HepG2 (cell line): ENCODE measurements at regions not wholly inside any gene's neighbourhood (a gene's known extent, or its start where the extent isn't known, plus 50 kb on each side); places are given as distances from the start of the nearest gene placed in this dataset.

ENCODE experiments used
- ATAC-seq: fragments of 200-7000 bp; cut with Tn5 transposase; 3 replicates; pipeline ENCODE4 v1.9.1; 2020; ENCODE audit warnings: mild to moderate bottlenecking, moderate library complexity
- BruUV-seq: library from RNA; stranded (reverse); fragments of 400-500 nt; replicated peaks from 2 replicates; lab custom pipeline; 2021; lab: Mats Ljungman, UMichigan
- CTCF ChIA-PET: fragments of 300-600 bp; formaldehyde crosslinking; extraction: SDS; loops from one replicate; lab custom pipeline; 2021; ENCODE audit warnings: low total read pairs, inconsistent platforms, low intra/inter-chr PET ratio; lab: Yijun Ruan, JAX
- POLR2A ChIA-PET: fragments of 350-600 bp; sonication (Branson Sonifier 250); formaldehyde crosslinking; loops from one replicate; lab custom pipeline; 2020; ENCODE audit warnings: antibody characterized with exemption, inconsistent platforms; lab: Yijun Ruan, JAX
- DNase-seq: peaks from one replicate; pipeline ENCODE4 v3.0.0-alpha.2; 2015; ENCODE audit warnings: low spot score
- FAIRE-seq: peaks from 3 replicates; lab custom pipeline; 2011; peaks lifted over from hg19 to GRCh38; lab: Jason Lieb, UNC
- H2AFZ ChIP-seq: one replicate; pipeline ENCODE4 v1.6.1; 2011; ENCODE audit warnings: low read length, inconsistent platforms
- H3K27ac ChIP-seq: fragments of 300-600 bp; 3 replicates; pipeline ENCODE4 v1.8.0; 2011; ENCODE audit warnings: mixed run types, mild to moderate bottlenecking, mixed read lengths, low read length, inconsistent platforms; ENCODE audit not compliant: insufficient read depth; ENCODE audit errors: extremely low read length
- H3K27me3 ChIP-seq, 2 experiments: fragments of 200-600 bp in 1 of 2; 2 replicates in 1 of 2; 3 replicates in 1 of 2; pipeline versions ENCODE4 v1.6.0 to v1.8.0; 2011; ENCODE audit warnings: low read length in 2 of 2, mild to moderate bottlenecking in 2 of 2, moderate library complexity in 2 of 2, inconsistent platforms in 1 of 2; ENCODE audit not compliant: insufficient read depth in 2 of 2, control insufficient read depth in 1 of 2
- H3K36me3 ChIP-seq, 2 experiments: fragments of 200-600 bp in 1 of 2; replicated peaks in 1 of 2; 2 replicates in 1 of 2; 3 replicates in 1 of 2; pipeline versions ENCODE4 v1.5.1 to v1.8.0; 2011; ENCODE audit warnings: low read length in 2 of 2, inconsistent platforms in 1 of 2; ENCODE audit not compliant: insufficient read depth in 2 of 2, control insufficient read depth in 1 of 2
- H3K4me1 ChIP-seq: 2 replicates; pipeline ENCODE4 v1.5.1; 2012; ENCODE audit warnings: low read length, inconsistent platforms; ENCODE audit not compliant: insufficient read depth
- H3K4me2 ChIP-seq: 2 replicates; pipeline ENCODE4 v1.6.0; 2011; ENCODE audit warnings: low read depth, low read length, inconsistent platforms
- H3K4me3 ChIP-seq, 3 experiments: fragments of 200-600 bp in 1 of 3; sonication (generic), shearing (Covaris generic) in 1 of 3; replicated peaks in 1 of 3; 2 replicates each; pipeline ENCODE4 v1.5.1; 2011 to 2016; ENCODE audit warnings: low read length in 3 of 3, inconsistent platforms in 2 of 3, low read depth in 2 of 3, mild to moderate bottlenecking in 2 of 3, control low read depth in 1 of 3, mixed read lengths in 1 of 3; ENCODE audit not compliant: insufficient read depth in 1 of 3
- H3K79me2 ChIP-seq: one replicate; pipeline ENCODE4 v1.6.1; 2011; ENCODE audit warnings: low read length, inconsistent platforms; ENCODE audit not compliant: insufficient read depth
- H3K9ac ChIP-seq: 2 replicates; pipeline ENCODE4 v1.6.0; 2011; ENCODE audit warnings: mild to moderate bottlenecking, low read depth, low read length, inconsistent platforms; ENCODE audit not compliant: insufficient read depth
- H3K9me3 ChIP-seq: 2 replicates; pipeline ENCODE4 v1.5.1; 2012; ENCODE audit warnings: mild to moderate bottlenecking, low read length
- H4K20me1 ChIP-seq: 2 replicates; pipeline ENCODE4 v1.6.0; 2011; ENCODE audit warnings: inconsistent platforms, mild to moderate bottlenecking, low read length, moderate library complexity; ENCODE audit not compliant: insufficient read depth
- IKZF4 ChIP-seq: sonication (generic); formaldehyde crosslinking; IDR thresholded peaks from 2 replicates; pipeline ENCODE4 v1.5.1; 2020; ENCODE audit warnings: borderline replicate concordance, mild to moderate bottlenecking, low read depth, missing genetic modification reagents; ENCODE audit errors: not compliant biosample characterization
- JARID2 ChIP-seq: sonication (generic); formaldehyde crosslinking; IDR thresholded peaks from 2 replicates; pipeline ENCODE4 v1.8.1; 2023; ENCODE audit warnings: missing genetic modification reagents, inconsistent platforms; ENCODE audit not compliant: insufficient replicate concordance
- RARA ChIP-seq: IDR thresholded peaks from 2 replicates; pipeline ENCODE4 v1.6.1; 2016; ENCODE audit warnings: missing genetic modification reagents, missing compliant biosample characterization
- ZFX ChIP-seq: sonication (generic); formaldehyde crosslinking; IDR thresholded peaks from 2 replicates; pipeline ENCODE4 v1.4.0; 2020; ENCODE audit warnings: mild to moderate bottlenecking, low read depth, missing genetic modification reagents, moderate library complexity
- ZNF33A ChIP-seq: sonication (generic); formaldehyde crosslinking; IDR thresholded peaks from 2 replicates; pipeline ENCODE4 v1.5.1; 2020; ENCODE audit warnings: missing genetic modification reagents, mild to moderate bottlenecking, moderate library complexity, borderline replicate concordance
- ZNF672 ChIP-seq: sonication (generic); formaldehyde crosslinking; IDR thresholded peaks from 2 replicates; pipeline ENCODE4 v1.8.1; 2022; ENCODE audit warnings: missing genetic modification reagents
- ZNF766 ChIP-seq: sonication (generic); formaldehyde crosslinking; IDR thresholded peaks from 2 replicates; pipeline ENCODE4 v1.5.0; 2020; ENCODE audit warnings: missing genetic modification reagents, borderline replicate concordance
- WGBS: methylation state at CpG from one replicate; pipeline ENCODE4 v1.1.6; 2017; ENCODE audit warnings: low lambda C conversion rate; 5-methylcytosine and 5-hydroxymethylcytosine counted together
- in situ Hi-C: cut with HindIII; loops from 2 replicates; pipeline ENCODE4 v1.10.0; 2017; ENCODE audit warnings: low pct_unique_long_range_greater_than_20kb; ENCODE audit not compliant: extremely low pct_ligation_motif_present
- intact Hi-C: fragments of 100-400 bp; cut with micrococcal nuclease; formaldehyde crosslinking; loops from one replicate; pipeline ENCODE4 v1.10.0; 2022; ENCODE audit not compliant: unreplicated experiment
- TF ChIP-seq, protein P1 (sequence below): sonication (generic); formaldehyde crosslinking; conservative IDR thresholded peaks from 2 replicates; pipeline ENCODE4 v1.4.0; 2020; ENCODE audit warnings: missing genetic modification reagents

DNA sequence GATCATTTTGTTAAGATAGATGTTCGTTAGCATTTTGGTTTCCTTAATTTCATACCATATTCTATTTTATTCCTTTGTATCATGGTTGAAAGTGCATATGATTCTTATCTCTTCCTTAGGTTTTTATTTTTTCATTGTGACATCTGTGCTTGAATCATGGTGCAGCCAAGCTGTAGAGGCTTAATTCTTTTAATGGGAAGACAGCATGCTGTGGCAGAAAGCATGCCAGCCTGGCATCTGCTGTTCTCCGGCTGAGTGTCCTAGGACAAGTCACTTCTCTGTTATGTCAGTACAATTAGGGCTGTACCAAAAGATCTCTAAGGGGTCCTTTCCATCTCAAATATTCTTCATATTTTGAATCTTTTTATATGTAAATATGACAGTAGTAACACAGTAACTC lies 68.5 kb upstream of the PMFBP1 start:
- intact Hi-C loops: no loop called here
- Histone ChIP-seq H2AFZ (no peak overlapping the region), H3K27me3 (no peaks in the 10 kb centered on the region), H3K36me3 (no peaks in the 10 kb centered on the region), H3K9ac (no peak overlapping the region), H3K4me1 (no peaks in the 10 kb centered on the region), H3K27ac (no peak overlapping the region), H3K9me3 (no peaks in the 10 kb centered on the region), H4K20me1 (no peaks in the 10 kb centered on the region), H3K4me2 (no peak overlapping the region), H3K79me2 (no peaks in the 10 kb centered on the region), H3K4me3 (no peak overlapping the region)
- TF ChIP-seq RARA (CRISPR knock-in tag): no peak
- TF ChIP-seq ZNF672 (CRISPR knock-in tag): no peak
- no peak for TF ChIP-seq IKZF4
- TF ChIP-seq, protein P1, sequence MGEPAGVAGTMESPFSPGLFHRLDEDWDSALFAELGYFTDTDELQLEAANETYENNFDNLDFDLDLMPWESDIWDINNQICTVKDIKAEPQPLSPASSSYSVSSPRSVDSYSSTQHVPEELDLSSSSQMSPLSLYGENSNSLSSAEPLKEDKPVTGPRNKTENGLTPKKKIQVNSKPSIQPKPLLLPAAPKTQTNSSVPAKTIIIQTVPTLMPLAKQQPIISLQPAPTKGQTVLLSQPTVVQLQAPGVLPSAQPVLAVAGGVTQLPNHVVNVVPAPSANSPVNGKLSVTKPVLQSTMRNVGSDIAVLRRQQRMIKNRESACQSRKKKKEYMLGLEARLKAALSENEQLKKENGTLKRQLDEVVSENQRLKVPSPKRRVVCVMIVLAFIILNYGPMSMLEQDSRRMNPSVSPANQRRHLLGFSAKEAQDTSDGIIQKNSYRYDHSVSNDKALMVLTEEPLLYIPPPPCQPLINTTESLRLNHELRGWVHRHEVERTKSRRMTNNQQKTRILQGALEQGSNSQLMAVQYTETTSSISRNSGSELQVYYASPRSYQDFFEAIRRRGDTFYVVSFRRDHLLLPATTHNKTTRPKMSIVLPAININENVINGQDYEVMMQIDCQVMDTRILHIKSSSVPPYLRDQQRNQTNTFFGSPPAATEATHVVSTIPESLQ (CRISPR knock-in tag): no peak
- no peak for TF ChIP-seq ZFX
- no peak for TF ChIP-seq ZNF33A (CRISPR knock-in tag)
- no peak for TF ChIP-seq JARID2 (CRISPR knock-in tag)
- TF ChIP-seq ZNF766 (CRISPR knock-in tag): no peak
- no peak for ATAC-seq
- WGBS: 62% methylated on average over 2 of the region's 2 CpGs
- in situ Hi-C loops: loop anchor here (5.0 kb wide), 1 partner anchor 227 kb away; no protein-coding TSS in a partner anchor
- ChIA-PET CTCF (no interaction called here), POLR2A (no interaction called here)
- no peak for FAIRE-seq
- no peak for DNase-seq
- no TSS peak for BruUV-seq
